Smooth muscle cell of the brain vasculature (primary cell): ENCODE measurements at regions not wholly inside any gene's neighbourhood (a gene's known extent, or its start where the extent isn't known, plus 50 kb on each side); places are given as distances from the start of the nearest gene placed in this dataset.
"Not testable (repeated sequence)": the region's sequence is repeated elsewhere in the genome, so short reads cannot be mapped to it uniquely, and the experiment has no call there.

ENCODE experiments used
- DNase-seq: peaks from one replicate; pipeline ENCODE4 v3.0.0-alpha.2; 2012; ENCODE audit warnings: low read depth, low spot score

DNA sequence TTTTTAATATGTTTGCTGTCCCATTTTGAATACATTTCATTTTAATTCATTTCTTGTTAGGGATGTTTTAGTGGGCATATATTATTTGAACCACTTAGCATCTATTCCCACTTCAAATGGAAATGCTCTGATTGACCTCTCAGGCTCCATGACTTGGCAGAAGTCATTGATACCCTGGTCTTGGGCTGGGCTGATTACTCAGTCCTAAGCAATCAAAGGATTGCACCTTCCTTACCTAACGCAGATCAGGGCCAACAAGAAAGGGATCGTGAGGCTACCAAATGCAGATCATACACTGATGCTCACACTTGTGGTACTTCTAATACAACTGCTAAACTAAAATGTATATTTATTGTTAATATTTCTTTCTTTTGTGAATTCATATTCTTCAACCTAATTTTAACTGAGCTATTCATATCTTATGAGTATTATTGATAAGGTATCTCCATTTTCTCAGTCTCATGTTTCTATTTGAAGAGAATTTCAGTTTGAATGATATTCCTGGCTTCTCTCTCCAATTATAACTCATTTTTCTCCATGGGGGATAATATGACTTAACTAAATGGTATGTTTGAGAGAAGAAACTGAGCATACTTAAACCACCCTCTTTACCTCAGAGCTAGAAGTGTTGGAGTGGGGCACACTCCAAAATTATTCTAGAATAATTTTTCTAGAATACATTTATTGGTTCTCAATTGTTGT lies 615.5 kb upstream of the ADAMTS5 start:
- DNase-seq = no peak

GRCh38 chr21:27581168-27581567 lies 614.3 kb upstream of the ADAMTS5 start:
- no peak for DNase-seq

- no peak for DNase-seq
Measured at GRCh38 chr21:27580276-27580675, 613.4 kb upstream of the ADAMTS5 start.

GRCh38 chr21:27578741-27579265 lies 611.9 kb upstream of the ADAMTS5 start:
- DNase-seq = no peak

GRCh38 chr21:27572696-27573095 lies 605.8 kb upstream of the ADAMTS5 start:
- no peak for DNase-seq

GRCh38 chr21:27571706-27572105 lies 604.8 kb upstream of the ADAMTS5 start:
- no peak for DNase-seq

DNA sequence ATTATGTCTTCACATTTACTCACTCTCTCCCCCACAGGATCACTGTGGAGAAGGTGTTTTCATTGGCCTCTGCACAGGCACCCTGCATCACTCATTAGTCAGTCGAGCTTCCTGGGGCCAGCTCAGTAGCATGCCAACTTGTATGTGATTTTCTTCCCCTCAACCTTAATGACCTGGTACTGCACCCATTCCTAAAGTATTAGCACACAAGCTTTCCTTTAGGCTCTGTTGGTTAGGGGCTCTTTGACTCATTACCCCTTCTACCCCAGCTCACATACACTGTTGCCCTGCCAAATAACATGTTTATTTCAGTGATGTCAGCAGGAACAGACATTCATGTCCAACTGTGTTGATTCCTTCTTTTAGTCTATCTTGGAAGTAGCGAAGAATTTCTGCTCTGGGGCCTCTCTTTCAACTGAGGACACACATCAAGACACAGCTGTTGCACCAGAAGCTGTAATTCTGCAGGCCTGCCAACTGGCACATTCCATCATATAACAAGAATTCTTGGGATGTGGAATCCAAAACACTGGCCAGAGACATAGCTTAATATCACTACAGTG lies 603.5 kb upstream of the ADAMTS5 start:
- peak; percentile 76 for DNase-seq

DNA sequence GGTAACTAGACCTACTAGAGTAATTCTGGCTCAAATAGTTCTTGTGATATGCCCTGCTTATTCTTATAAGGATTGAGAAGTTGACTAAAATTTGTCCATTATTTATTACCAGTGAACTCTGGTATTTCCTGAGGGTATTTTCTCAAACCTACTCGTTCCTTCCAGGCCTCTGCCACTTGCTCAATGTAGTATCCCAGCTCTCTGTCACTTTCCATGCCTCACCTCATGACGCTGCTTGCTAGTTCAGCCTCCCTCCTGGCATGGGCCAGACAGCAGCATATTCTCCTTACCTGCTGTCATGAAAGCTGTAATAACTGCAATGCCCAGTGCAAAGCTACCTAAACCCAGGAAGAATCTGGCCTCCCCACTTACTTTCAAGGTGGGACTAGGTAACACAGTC lies 602.9 kb upstream of the ADAMTS5 start:
- no peak for DNase-seq

DNA sequence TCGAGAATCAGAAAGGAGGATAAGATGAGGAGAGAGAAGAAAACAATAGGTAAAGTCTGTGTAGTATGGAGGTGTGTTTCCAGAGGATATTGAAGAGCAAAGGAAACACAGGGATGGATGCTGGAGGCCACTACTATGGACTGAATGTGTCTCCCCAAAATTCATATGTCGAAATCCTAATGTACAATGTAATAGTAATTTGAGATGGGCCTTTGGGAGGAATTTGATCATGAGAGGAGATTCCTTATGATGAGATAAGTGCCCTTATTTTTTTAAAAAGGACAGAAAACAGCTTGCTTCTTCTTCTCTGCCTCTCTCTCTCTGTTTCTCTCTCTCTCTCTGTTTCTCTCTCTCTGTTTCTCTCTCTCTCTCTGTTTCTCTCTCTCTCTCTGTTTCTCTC lies 602.2 kb upstream of the ADAMTS5 start:
- DNase-seq = no peak

DNA sequence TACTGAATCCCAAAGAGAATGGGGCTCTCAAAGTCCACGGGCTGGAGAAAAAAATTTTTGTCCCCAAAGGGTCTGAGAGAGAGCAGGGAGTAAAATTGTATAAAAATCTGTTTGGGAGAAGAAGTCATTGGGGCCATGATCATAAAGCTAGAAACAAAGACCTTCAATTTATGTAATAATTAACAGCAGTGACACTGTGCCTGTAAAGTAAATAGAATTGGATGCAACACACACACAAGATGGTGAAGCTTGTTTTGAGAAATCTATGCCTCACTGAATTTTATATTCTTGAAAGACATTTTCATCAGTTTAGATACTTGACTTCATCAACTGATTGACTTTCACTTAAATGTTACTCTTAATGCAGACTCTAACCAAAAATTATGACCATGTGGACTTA lies 600.5 kb upstream of the ADAMTS5 start:
- no peak for DNase-seq

GRCh38 chr21:27566521-27566920 lies 599.6 kb upstream of the ADAMTS5 start:
- DNase-seq = no peak

GRCh38 chr21:27565364-27565763 lies 598.5 kb upstream of the ADAMTS5 start:
- DNase-seq = no peak

GRCh38 chr21:27564684-27565301 lies 597.9 kb upstream of the ADAMTS5 start:
- DNase-seq = peak; percentile 36

- no peak for DNase-seq
Measured at GRCh38 chr21:27562303-27562702, 595.4 kb upstream of the ADAMTS5 start.

DNA sequence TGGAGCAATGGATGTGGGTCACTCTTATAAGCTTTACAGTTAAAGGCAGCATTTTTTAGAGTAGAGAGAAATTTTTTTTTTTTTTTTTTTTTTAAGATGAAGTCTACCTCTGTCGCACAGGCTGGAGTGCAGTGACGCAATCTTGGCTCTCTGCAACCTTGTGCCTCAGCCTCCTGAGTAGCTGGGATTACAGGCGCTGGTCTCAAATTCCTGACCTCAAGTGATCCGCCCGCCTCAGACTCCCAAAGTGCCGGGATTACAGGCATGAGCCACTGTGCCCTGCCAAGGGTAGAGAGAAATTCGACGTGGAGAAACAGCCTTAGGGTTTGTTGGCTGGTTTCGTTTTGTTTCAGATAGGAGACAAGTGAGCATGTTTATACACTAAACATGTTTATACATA lies 594.2 kb upstream of the ADAMTS5 start:
- no peak for DNase-seq

DNA sequence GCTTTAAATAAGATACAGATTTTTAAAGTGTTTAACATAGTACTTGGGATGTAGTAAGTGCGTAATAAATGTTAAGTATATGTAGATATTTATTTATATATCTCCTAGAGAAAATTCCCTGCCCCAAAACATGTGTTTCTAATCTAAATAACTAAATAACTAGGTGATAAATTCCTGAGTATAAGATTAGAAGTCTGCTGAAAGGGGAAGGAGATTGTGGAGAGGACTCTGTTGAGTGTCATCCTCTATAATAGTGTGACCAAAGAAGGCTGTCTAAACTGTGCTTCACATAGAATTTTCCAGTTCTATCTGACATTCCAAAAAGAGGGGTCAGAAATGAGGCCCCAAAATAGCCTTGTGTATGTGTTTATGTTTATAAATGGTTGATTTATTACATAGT lies 590.5 kb upstream of the ADAMTS5 start:
- no peak for DNase-seq

DNA sequence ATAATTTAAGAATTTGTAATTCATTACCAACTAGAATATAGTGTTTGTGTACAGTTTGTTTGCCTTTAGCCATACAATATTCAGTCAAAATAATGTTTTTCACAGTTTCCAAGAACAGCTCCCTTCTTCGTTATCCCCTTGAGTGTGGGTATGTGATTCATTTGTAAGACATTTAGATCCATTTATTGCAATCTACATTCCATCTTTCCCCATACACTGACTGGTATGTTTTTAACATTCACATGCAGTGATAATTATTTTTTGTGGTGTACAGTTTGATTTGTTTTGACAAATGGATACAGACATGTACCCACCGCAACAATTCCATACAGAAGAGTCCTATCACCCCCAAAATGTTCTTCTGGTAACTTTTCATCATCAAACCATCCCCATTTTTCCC lies 589.1 kb upstream of the ADAMTS5 start:
- DNase-seq = no peak

GRCh38 chr21:27550287-27550686 lies 583.4 kb upstream of the ADAMTS5 start:
- DNase-seq = no peak

GRCh38 chr21:27548486-27548885 lies 581.6 kb upstream of the ADAMTS5 start:
- DNase-seq = no peak

DNA sequence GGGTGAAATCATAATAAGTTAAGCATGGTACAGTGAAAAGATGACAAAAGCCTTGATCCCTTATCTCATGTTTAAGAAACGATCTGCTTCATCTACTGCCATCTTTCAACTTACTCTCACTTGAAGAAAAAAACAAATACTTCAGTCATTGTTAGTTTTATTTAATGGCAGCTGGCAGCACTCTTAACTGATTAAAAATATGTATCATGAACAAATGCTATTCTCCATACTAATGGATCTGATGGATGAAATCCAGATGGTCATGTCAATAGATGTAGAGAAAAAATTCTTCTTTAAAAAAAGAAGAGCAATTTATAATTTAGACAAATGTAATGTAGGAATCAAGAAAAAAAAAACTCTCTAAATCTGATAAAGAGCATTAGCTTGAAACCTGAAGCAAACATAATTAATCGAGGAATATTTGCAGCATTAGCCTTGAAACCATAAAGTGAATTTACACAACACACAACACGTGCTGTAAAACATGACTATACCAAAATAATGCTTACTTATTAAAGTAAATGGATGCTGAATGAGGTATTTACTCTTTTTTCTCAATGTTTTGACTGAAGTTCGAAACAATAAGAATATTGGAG lies 579.0 kb upstream of the ADAMTS5 start:
- DNase-seq = no peak

DNA sequence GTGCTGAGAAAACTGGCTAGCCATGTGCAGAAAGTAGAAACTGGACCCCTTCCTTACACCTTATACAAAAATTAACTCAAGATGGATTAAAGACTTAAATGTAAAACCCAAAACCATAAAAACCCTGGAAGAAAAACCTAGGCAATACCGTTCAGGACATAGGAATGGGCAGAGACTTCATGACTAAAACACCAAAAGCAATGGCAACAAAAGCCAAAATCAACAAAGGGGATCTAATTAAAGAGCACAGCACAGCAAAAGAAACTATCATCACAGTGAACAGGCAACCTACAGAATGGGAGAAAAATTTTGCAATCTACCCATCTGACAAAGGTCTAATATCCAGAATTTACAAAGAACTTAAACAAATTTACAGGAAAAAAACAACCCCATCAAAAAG lies 575.2 kb upstream of the ADAMTS5 start:
- not testable (repeated sequence) for DNase-seq

DNA sequence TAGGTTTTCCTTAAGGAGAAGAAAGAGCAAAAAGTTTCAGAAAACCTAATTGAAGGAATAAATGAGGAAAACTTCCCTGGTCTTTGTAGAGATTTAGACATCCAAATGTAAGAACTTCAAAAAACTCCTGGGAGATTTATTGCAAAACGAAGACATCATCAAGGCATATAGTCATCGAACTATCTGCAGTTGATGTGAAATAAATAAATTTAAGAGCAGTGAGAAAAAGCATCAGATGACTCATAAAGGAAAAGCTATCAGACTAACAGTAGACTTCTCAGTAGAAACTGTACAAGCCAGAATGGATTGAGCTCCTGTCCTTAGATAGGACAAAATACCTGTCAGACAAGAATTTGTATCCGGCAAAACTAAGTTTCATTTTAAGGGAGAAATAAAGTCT lies 569.4 kb upstream of the ADAMTS5 start:
- DNase-seq = no peak

GRCh38 chr21:27535188-27535587 lies 568.3 kb upstream of the ADAMTS5 start:
- DNase-seq = no peak
